Smooth muscle cell (in vitro differentiated cells): ENCODE measurements at regions not wholly inside any gene's neighbourhood (a gene's known extent, or its start where the extent isn't known, plus 50 kb on each side); places are given as distances from the start of the nearest gene placed in this dataset.

Experiments
- DNase-seq: peaks from one replicate; lab custom pipeline; 2025; ENCODE audit not compliant: unreplicated experiment; lab: John Stamatoyannopoulos, UW
- H2AFZ ChIP-seq: fragments of 200-600 bp; sonication (generic); 2 replicates; pipeline ENCODE4 v1.6.0; 2016; ENCODE audit warnings: antibody characterized with exemption, low read depth, mild to moderate bottlenecking
- H3F3A ChIP-seq: fragments of 200-600 bp; sonication (generic); 2 replicates; pipeline ENCODE4 v1.6.0; 2017; ENCODE audit warnings: antibody characterized with exemption, low read depth
- H3K27ac ChIP-seq: fragments of 200-600 bp; sonication (generic); 2 replicates; pipeline ENCODE4 v1.5.1; 2016; ENCODE audit warnings: low read depth, mild to moderate bottlenecking
- H3K27me3 ChIP-seq: fragments of 200-600 bp; sonication (generic); 2 replicates; pipeline ENCODE4 v1.6.1; 2016; ENCODE audit warnings: low read depth, mild to moderate bottlenecking
- H3K36me3 ChIP-seq: fragments of 200-600 bp; sonication (generic); 2 replicates; pipeline ENCODE4 v1.5.1; 2016; ENCODE audit warnings: low read depth
- H3K4me1 ChIP-seq: fragments of 200-600 bp; sonication (generic); 2 replicates; pipeline ENCODE4 v1.5.1; 2016; ENCODE audit warnings: low read depth
- H3K4me2 ChIP-seq: fragments of 200-600 bp; sonication (generic); 2 replicates; pipeline ENCODE4 v1.6.0; 2016; ENCODE audit warnings: mild to moderate bottlenecking
- H3K4me3 ChIP-seq: fragments of 200-600 bp; sonication (generic); 2 replicates; pipeline ENCODE4 v1.5.1; 2016; ENCODE audit warnings: mild to moderate bottlenecking
- H3K79me2 ChIP-seq: fragments of 200-600 bp; sonication (generic); 2 replicates; pipeline ENCODE4 v1.6.0; 2016; ENCODE audit warnings: low read depth, mild to moderate bottlenecking
- H3K9ac ChIP-seq: fragments of 200-600 bp; sonication (generic); 2 replicates; pipeline ENCODE4 v1.6.0; 2016; ENCODE audit warnings: low read depth
- H3K9me3 ChIP-seq: fragments of 200-600 bp; sonication (generic); replicated peaks from 2 replicates; pipeline ENCODE4 v1.5.1; 2016; ENCODE audit warnings: low read depth
- H4K20me1 ChIP-seq: fragments of 200-600 bp; sonication (generic); 2 replicates; pipeline ENCODE4 v1.6.0; 2016; ENCODE audit warnings: low read depth
- CTCF ChIP-seq: fragments of 200-600 bp; sonication (generic); IDR thresholded peaks from 2 replicates; pipeline ENCODE4 v1.5.1; 2017; ENCODE audit warnings: borderline replicate concordance, mild to moderate bottlenecking, antibody characterized with exemption; ENCODE audit not compliant: insufficient read depth, poor library complexity, severe bottlenecking
- WGBS: methylation state at CpG from one replicate; pipeline ENCODE4 v1.1.7; 2016; ENCODE audit warnings: low lambda C conversion rate; 5-methylcytosine and 5-hydroxymethylcytosine counted together

GRCh38 chr20:1712634-1713624 is 55.4 kb upstream of the SIRPG start:
- 89% methylated on average over 4 of the region's 4 CpGs for WGBS
- Histone ChIP-seq H3K9me3 (no peaks in the 10 kb centered on the region), H4K20me1 (no peaks in the 10 kb centered on the region), H3K4me3 (no peak overlapping the region), H3K4me1 (no peaks in the 10 kb centered on the region), H3K79me2 (no peaks in the 10 kb centered on the region), H2AFZ (no peak overlapping the region), H3K4me2 (no peak overlapping the region), H3K27me3 (peaks cover 13% of the 10 kb centered on the region), H3K9ac (no peak overlapping the region), H3K36me3 (no peaks in the 10 kb centered on the region), H3F3A (no peaks in the 10 kb centered on the region), H3K27ac (no peak overlapping the region)
- DNase-seq = no peak
- TF ChIP-seq CTCF = no peak

GRCh38 chr20:1711826-1712601 is 54.4 kb upstream of the SIRPG start:
- H3K27ac ChIP-seq = no peak overlapping the region
- H3K27me3 ChIP-seq = peaks cover 13% of the 10 kb centered on the region
- H3F3A ChIP-seq = no peaks in the 10 kb centered on the region
- no peaks in the 10 kb centered on the region for H3K4me1 ChIP-seq
- 89% methylated on average over 14 of the region's 14 CpGs for WGBS
- no peak for DNase-seq
- H3K9me3 ChIP-seq = no peaks in the 10 kb centered on the region
- no peaks in the 10 kb centered on the region for H4K20me1 ChIP-seq
- no peak overlapping the region for H3K4me2 ChIP-seq
- H3K9ac ChIP-seq = no peak overlapping the region
- H3K36me3 ChIP-seq = no peaks in the 10 kb centered on the region
- H3K79me2 ChIP-seq = no peaks in the 10 kb centered on the region
- no peak overlapping the region for H2AFZ ChIP-seq
- no peak for TF ChIP-seq CTCF
- no peak overlapping the region for H3K4me3 ChIP-seq

DNA sequence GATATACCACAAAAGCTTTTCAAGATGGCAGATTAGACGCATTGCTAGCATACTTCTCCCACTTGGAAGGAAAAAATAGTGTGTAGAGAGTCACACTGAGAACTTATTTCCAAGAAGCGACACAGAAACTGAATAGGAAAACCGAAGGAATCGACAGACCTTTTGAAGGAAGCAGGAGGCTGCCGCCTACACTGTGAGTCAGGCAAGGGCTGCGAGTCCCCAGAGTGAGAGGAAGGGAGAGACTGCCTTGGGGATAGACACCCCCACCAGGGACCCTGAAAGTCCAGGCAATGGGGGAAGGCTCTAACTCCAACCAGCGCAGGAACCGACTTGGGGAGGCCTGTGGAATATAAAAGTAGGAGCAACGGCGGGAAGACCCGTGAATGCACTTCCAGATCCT is 53.7 kb upstream of the SIRPG start:
- Histone ChIP-seq H3K79me2 (no peaks in the 10 kb centered on the region), H3K9me3 (no peaks in the 10 kb centered on the region), H2AFZ (no peak overlapping the region), H3K36me3 (no peaks in the 10 kb centered on the region), H3K4me2 (no peak overlapping the region), H3K4me3 (no peak overlapping the region), H3K4me1 (no peaks in the 10 kb centered on the region), H4K20me1 (no peaks in the 10 kb centered on the region), H3K27ac (no peak overlapping the region), H3K27me3 (peaks cover 13% of the 10 kb centered on the region), H3K9ac (no peak overlapping the region), H3F3A (no peaks in the 10 kb centered on the region)
- TF ChIP-seq CTCF = no peak
- WGBS = 87% methylated on average over 11 of the region's 11 CpGs
- DNase-seq = no peak
